SU-DHL-6 (cell line): ENCODE measurements at regions not wholly inside any gene's neighbourhood (a gene's known extent, or its start where the extent isn't known, plus 50 kb on each side); places are given as distances from the start of the nearest gene placed in this dataset.

Experiments
- H2AFZ ChIP-seq: fragments of 200-600 bp; sonication (generic); 2 replicates; pipeline ENCODE4 v1.6.1; 2014; ENCODE audit warnings: low read depth, mild to moderate bottlenecking, moderate library complexity, mixed read lengths, antibody characterized with exemption, low read length; ENCODE audit not compliant: severe bottlenecking
- H3F3A ChIP-seq: fragments of 200-600 bp; shearing (Covaris generic); 2 replicates; pipeline ENCODE4 v1.6.0; 2016; ENCODE audit warnings: antibody characterized with exemption, mild to moderate bottlenecking; ENCODE audit not compliant: insufficient read depth
- H3K27ac ChIP-seq: fragments of 200-600 bp; sonication (generic); 2 replicates; pipeline ENCODE4 v1.5.1; 2016; ENCODE audit warnings: low read depth, mild to moderate bottlenecking, low read length, moderate library complexity, mixed read lengths
- H3K27me3 ChIP-seq: fragments of 200-600 bp; sonication (generic), shearing (Covaris generic); 2 replicates; pipeline ENCODE4 v1.6.0; 2014; ENCODE audit warnings: mild to moderate bottlenecking, low read length
- H3K36me3 ChIP-seq: fragments of 200-600 bp; sonication (generic); 2 replicates; pipeline ENCODE4 v1.6.1; 2014; ENCODE audit warnings: mild to moderate bottlenecking, low read length, mixed read lengths
- H3K4me2 ChIP-seq: fragments of 300-600, 200-600 bp; shearing (Covaris generic), sonication (generic); 2 replicates; pipeline ENCODE4 v1.6.0; 2014; ENCODE audit warnings: low read length, low read depth, mild to moderate bottlenecking; ENCODE audit not compliant: poor library complexity, severe bottlenecking
- H3K4me3 ChIP-seq: fragments of 200-600 bp; sonication (generic); 2 replicates; pipeline ENCODE4 v1.5.1; 2014; ENCODE audit warnings: antibody characterized with exemption, low read length, mild to moderate bottlenecking, mixed read lengths; ENCODE audit not compliant: insufficient read depth, poor library complexity, severe bottlenecking
- H3K79me2 ChIP-seq: fragments of 200-600 bp; sonication (generic); 2 replicates; pipeline ENCODE4 v1.6.1; 2014; ENCODE audit warnings: mild to moderate bottlenecking, low read length, moderate library complexity; ENCODE audit not compliant: insufficient read depth
- H3K9ac ChIP-seq: fragments of 200-600 bp; sonication (generic); 2 replicates; pipeline ENCODE4 v1.7.0; 2014; ENCODE audit warnings: mild to moderate bottlenecking, low read length
- H3K9me2 ChIP-seq: fragments of 200-600 bp; sonication (generic); replicated peaks from 2 replicates; pipeline ENCODE4 v1.6.1; 2014; ENCODE audit warnings: low read length; ENCODE audit not compliant: insufficient read depth
- H3K9me3 ChIP-seq: fragments of 200-600 bp; sonication (generic); 2 replicates; pipeline ENCODE4 v1.6.1; 2014; ENCODE audit warnings: low read length, mixed read lengths; ENCODE audit not compliant: insufficient read depth
- H4K20me1 ChIP-seq: fragments of 200-600 bp; sonication (generic); 2 replicates; pipeline ENCODE4 v1.6.1; 2014; ENCODE audit warnings: low read depth, mild to moderate bottlenecking, antibody characterized with exemption, low read length, moderate library complexity, mixed read lengths
- EZH2phosphoT487 ChIP-seq: fragments of 200-600 bp; sonication (generic), shearing (Covaris generic); conservative IDR thresholded peaks from 2 replicates; pipeline ENCODE4 v1.6.1; 2018; ENCODE audit warnings: mild to moderate bottlenecking, antibody characterized with exemption, low read length, moderate library complexity, mixed read lengths
- TF ChIP-seq, protein P1 (sequence below): fragments of 200-600 bp; sonication (generic); IDR thresholded peaks from one replicate; pipeline ENCODE4 v1.5.1; 2017; ENCODE audit warnings: antibody characterized with exemption, mild to moderate bottlenecking, low read length, moderate library complexity; ENCODE audit not compliant: insufficient read depth, poor library complexity, severe bottlenecking

DNA sequence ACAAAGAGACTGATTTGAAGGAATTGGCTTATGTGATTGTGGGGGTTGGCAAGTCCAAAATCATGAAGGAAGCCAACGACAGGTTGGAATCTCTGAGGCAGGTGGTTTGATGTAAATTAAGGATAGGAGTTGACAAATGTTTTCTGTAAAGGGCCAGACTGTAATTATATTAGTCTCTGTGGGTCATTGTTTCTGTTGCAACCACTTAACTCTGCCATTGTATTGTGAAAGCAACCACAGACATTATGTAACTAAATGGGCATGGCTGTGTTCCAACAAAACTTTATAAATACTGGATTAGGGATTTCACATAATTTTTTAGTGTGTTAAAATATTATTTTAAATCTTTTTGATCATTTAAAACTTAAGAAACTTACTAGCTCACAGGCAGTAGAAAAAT is 199.2 kb upstream of the MYLIP start:
- H3K27me3 ChIP-seq = no peaks in the 10 kb centered on the region
- H3K9me3 ChIP-seq = peaks cover 8% of the 10 kb centered on the region; the same call in 1 of the 2 replicates
- H3K79me2 ChIP-seq = no peaks in the 10 kb centered on the region
- no peaks in the 10 kb centered on the region for H3K9me2 ChIP-seq
- no peaks in the 10 kb centered on the region for H3F3A ChIP-seq
- TF ChIP-seq EZH2phosphoT487 = no peak
- TF ChIP-seq, protein P1, sequence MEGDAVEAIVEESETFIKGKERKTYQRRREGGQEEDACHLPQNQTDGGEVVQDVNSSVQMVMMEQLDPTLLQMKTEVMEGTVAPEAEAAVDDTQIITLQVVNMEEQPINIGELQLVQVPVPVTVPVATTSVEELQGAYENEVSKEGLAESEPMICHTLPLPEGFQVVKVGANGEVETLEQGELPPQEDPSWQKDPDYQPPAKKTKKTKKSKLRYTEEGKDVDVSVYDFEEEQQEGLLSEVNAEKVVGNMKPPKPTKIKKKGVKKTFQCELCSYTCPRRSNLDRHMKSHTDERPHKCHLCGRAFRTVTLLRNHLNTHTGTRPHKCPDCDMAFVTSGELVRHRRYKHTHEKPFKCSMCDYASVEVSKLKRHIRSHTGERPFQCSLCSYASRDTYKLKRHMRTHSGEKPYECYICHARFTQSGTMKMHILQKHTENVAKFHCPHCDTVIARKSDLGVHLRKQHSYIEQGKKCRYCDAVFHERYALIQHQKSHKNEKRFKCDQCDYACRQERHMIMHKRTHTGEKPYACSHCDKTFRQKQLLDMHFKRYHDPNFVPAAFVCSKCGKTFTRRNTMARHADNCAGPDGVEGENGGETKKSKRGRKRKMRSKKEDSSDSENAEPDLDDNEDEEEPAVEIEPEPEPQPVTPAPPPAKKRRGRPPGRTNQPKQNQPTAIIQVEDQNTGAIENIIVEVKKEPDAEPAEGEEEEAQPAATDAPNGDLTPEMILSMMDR = no peak
- H3K4me2 ChIP-seq = no peak overlapping the region
- no peak overlapping the region for H2AFZ ChIP-seq
- no peaks in the 10 kb centered on the region for H4K20me1 ChIP-seq
- no peak overlapping the region for H3K4me3 ChIP-seq
- H3K9ac ChIP-seq = no peak overlapping the region
- H3K36me3 ChIP-seq = no peaks in the 10 kb centered on the region
- H3K27ac ChIP-seq = no peak overlapping the region

- Histone ChIP-seq H4K20me1 (no peaks in the 10 kb centered on the region), H3K4me3 (no peak overlapping the region), H3K36me3 (no peaks in the 10 kb centered on the region), H2AFZ (no peak overlapping the region), H3K9ac (no peak overlapping the region), H3K9me2 (no peaks in the 10 kb centered on the region), H3K9me3 (peaks cover 8% of the 10 kb centered on the region; the same call in 1 of the 2 replicates), H3K79me2 (no peaks in the 10 kb centered on the region), H3F3A (no peaks in the 10 kb centered on the region), H3K4me2 (no peak overlapping the region), H3K27me3 (no peaks in the 10 kb centered on the region), H3K27ac (no peak overlapping the region)
- TF ChIP-seq, protein P1 = no peak
- no peak for TF ChIP-seq EZH2phosphoT487
Measured at GRCh38 chr6:15927531-15928225, 201.2 kb upstream of the MYLIP start.

GRCh38 chr6:15926256-15926655 is 202.6 kb upstream of the MYLIP start:
- no peaks in the 10 kb centered on the region for H3F3A ChIP-seq
- H2AFZ ChIP-seq = no peak overlapping the region
- H3K27ac ChIP-seq = no peak overlapping the region
- TF ChIP-seq, protein P1 = no peak
- no peak for TF ChIP-seq EZH2phosphoT487
- no peaks in the 10 kb centered on the region for H3K79me2 ChIP-seq
- H3K9me2 ChIP-seq = no peaks in the 10 kb centered on the region
- no peak overlapping the region for H3K4me3 ChIP-seq
- H3K9me3 ChIP-seq = peaks cover 8% of the 10 kb centered on the region; the same call in 1 of the 2 replicates
- no peaks in the 10 kb centered on the region for H3K36me3 ChIP-seq
- no peak overlapping the region for H3K9ac ChIP-seq
- H4K20me1 ChIP-seq = no peaks in the 10 kb centered on the region
- no peak overlapping the region for H3K4me2 ChIP-seq
- no peaks in the 10 kb centered on the region for H3K27me3 ChIP-seq
